Left kidney (tissue), 1 donor: ENCODE measurements at regions not wholly inside any gene's neighbourhood (a gene's known extent, or its start where the extent isn't known, plus 50 kb on each side); places are given as distances from the start of the nearest gene placed in this dataset.
"Not testable (repeated sequence)": the region's sequence is repeated elsewhere in the genome, so short reads cannot be mapped to it uniquely, and the experiment has no call there.

Experiments
- DNase-seq: peaks from one replicate; pipeline ENCODE4 v3.0.0-alpha.2; 2013

GRCh38 chr3:6281662-6282061, 579.3 kb upstream of the GRM7 start:
- DNase-seq, result no peak

- no peak for DNase-seq
These were observed 578.0 kb upstream of the GRM7 start for GRCh38 chr3:6282918-6283317.

GRCh38 chr3:6287088-6287875, 573.6 kb upstream of the GRM7 start:
- DNase-seq, result no peak

- DNase-seq, result no peak
These were observed 559.3 kb upstream of the GRM7 start for GRCh38 chr3:6301626-6302025.

- DNase-seq, result no peak
These were observed 545.0 kb upstream of the GRM7 start for GRCh38 chr3:6315906-6316305.

GRCh38 chr3:6321999-6322398, 538.9 kb upstream of the GRM7 start:
- DNase-seq, result no peak

GRCh38 chr3:6326771-6327170, 534.1 kb upstream of the GRM7 start:
- no peak for DNase-seq

GRCh38 chr3:6340980-6341325, 520.0 kb upstream of the GRM7 start:
- not testable (repeated sequence) for DNase-seq

- DNase-seq, result no peak
These were observed 509.2 kb upstream of the GRM7 start for GRCh38 chr3:6351752-6352151.

- no peak for DNase-seq
These were observed 506.3 kb upstream of the GRM7 start for GRCh38 chr3:6354653-6355052.

- no peak for DNase-seq
These were observed 498.5 kb upstream of the GRM7 start for GRCh38 chr3:6362406-6362805.

GRCh38 chr3:6367171-6367570, 493.7 kb upstream of the GRM7 start:
- no peak for DNase-seq

- no peak for DNase-seq
These were observed 468.8 kb upstream of the GRM7 start for GRCh38 chr3:6392123-6392522.

GRCh38 chr3:6394944-6395343, 466.0 kb upstream of the GRM7 start:
- DNase-seq, result no peak

GRCh38 chr3:6396631-6397030, 464.3 kb upstream of the GRM7 start:
- DNase-seq, result no peak

GRCh38 chr3:6402666-6403065, 458.2 kb upstream of the GRM7 start:
- DNase-seq, result not testable (repeated sequence)

- DNase-seq, result not testable (repeated sequence)
These were observed 454.0 kb upstream of the GRM7 start for GRCh38 chr3:6406923-6407322.

GRCh38 chr3:6416049-6416661, 444.8 kb upstream of the GRM7 start:
- DNase-seq, result no peak

GRCh38 chr3:6417174-6417573, 443.7 kb upstream of the GRM7 start:
- no peak for DNase-seq

- no peak for DNase-seq
These were observed 442.4 kb upstream of the GRM7 start for GRCh38 chr3:6418485-6418884.

GRCh38 chr3:6421666-6422445, 439.1 kb upstream of the GRM7 start:
- no peak for DNase-seq

GRCh38 chr3:6425289-6425820, 435.6 kb upstream of the GRM7 start:
- no peak for DNase-seq

GRCh38 chr3:6428276-6428675, 432.6 kb upstream of the GRM7 start:
- DNase-seq, result not testable (repeated sequence)
